Astrocyte (in vitro differentiated cells and primary cell): ENCODE measurements at regions not wholly inside any gene's neighbourhood (a gene's known extent, or its start where the extent isn't known, plus 50 kb on each side); places are given as distances from the start of the nearest gene placed in this dataset.

Experiments
- DNase-seq: peaks from one replicate; pipeline ENCODE4 v3.0.0-alpha.2; 2010; ENCODE audit warnings: low read depth
- FAIRE-seq: peaks from 2 replicates; lab custom pipeline; 2011; peaks lifted over from hg19 to GRCh38; lab: Jason Lieb, UNC
- H2AFZ ChIP-seq: 2 replicates; pipeline ENCODE4 v1.6.0; 2012; ENCODE audit warnings: low read depth, low read length, inconsistent platforms
- H3K27ac ChIP-seq: 2 replicates; pipeline ENCODE4 v1.5.1; 2011; ENCODE audit warnings: low read depth, low read length, inconsistent platforms
- H3K27me3 ChIP-seq: 2 replicates; pipeline ENCODE4 v1.6.0; 2011; ENCODE audit warnings: low read length, inconsistent platforms; ENCODE audit not compliant: insufficient read depth
- H3K36me3 ChIP-seq: 2 replicates; pipeline ENCODE4 v1.5.1; 2011; ENCODE audit warnings: low read length, inconsistent platforms; ENCODE audit not compliant: insufficient read depth
- H3K4me1 ChIP-seq: 2 replicates; pipeline ENCODE4 v1.5.1; 2011; ENCODE audit warnings: low read length, inconsistent platforms; ENCODE audit not compliant: insufficient read depth
- H3K4me2 ChIP-seq: 2 replicates; pipeline ENCODE4 v1.6.0; 2012; ENCODE audit warnings: low read length, inconsistent platforms
- H3K4me3 ChIP-seq: 2 replicates; pipeline ENCODE4 v1.5.1; 2011; ENCODE audit warnings: low read depth, mild to moderate bottlenecking, low read length, inconsistent platforms; ENCODE audit not compliant: insufficient read depth
- H3K79me2 ChIP-seq: 2 replicates; pipeline ENCODE4 v1.6.0; 2012; ENCODE audit warnings: mild to moderate bottlenecking, low read length, inconsistent platforms; ENCODE audit not compliant: insufficient read depth
- H3K9ac ChIP-seq: 2 replicates; pipeline ENCODE4 v1.6.0; 2012; ENCODE audit warnings: mild to moderate bottlenecking, low read length, inconsistent platforms
- H3K9me3 ChIP-seq: 2 replicates; pipeline ENCODE4 v1.5.1; 2012; ENCODE audit warnings: low read depth, mild to moderate bottlenecking, low read length, inconsistent platforms; ENCODE audit not compliant: insufficient read depth
- H4K20me1 ChIP-seq: 2 replicates; pipeline ENCODE4 v1.6.0; 2012; ENCODE audit warnings: low read length, inconsistent platforms; ENCODE audit not compliant: insufficient read depth
- H3K27ac Mint-ChIP-seq: one replicate; pipeline ENCODE4 v1.8.0; 2021; ENCODE audit warnings: mild to moderate bottlenecking, mixed read lengths; ENCODE audit not compliant: unreplicated experiment
- H3K27me3 Mint-ChIP-seq: one replicate; pipeline ENCODE4 v1.8.0; 2021; ENCODE audit warnings: low read depth, mixed read lengths; ENCODE audit not compliant: unreplicated experiment
- H3K36me3 Mint-ChIP-seq: one replicate; pipeline ENCODE4 v1.8.0; 2021; ENCODE audit warnings: low read depth, mixed read lengths; ENCODE audit not compliant: unreplicated experiment
- H3K4me1 Mint-ChIP-seq: one replicate; pipeline ENCODE4 v1.8.0; 2021; ENCODE audit warnings: low read depth, mixed read lengths; ENCODE audit not compliant: unreplicated experiment
- H3K4me3 Mint-ChIP-seq: one replicate; pipeline ENCODE4 v1.8.0; 2021; ENCODE audit warnings: mild to moderate bottlenecking, moderate library complexity, mixed read lengths; ENCODE audit not compliant: unreplicated experiment
- H3K9me3 Mint-ChIP-seq: one replicate; pipeline ENCODE4 v1.8.0; 2021; ENCODE audit warnings: mild to moderate bottlenecking, mixed read lengths; ENCODE audit not compliant: unreplicated experiment
- EZH2 ChIP-seq: IDR thresholded peaks from 2 replicates; pipeline ENCODE4 v1.6.1; 2012; ENCODE audit warnings: mild to moderate bottlenecking, low read length, inconsistent platforms; ENCODE audit not compliant: insufficient read depth
- TF ChIP-seq, protein P1 (sequence below): IDR thresholded peaks from 2 replicates; pipeline ENCODE4 v1.5.1; 2011; ENCODE audit warnings: low read depth, mild to moderate bottlenecking, inconsistent platforms, low read length, moderate library complexity; ENCODE audit not compliant: insufficient read depth

DNA sequence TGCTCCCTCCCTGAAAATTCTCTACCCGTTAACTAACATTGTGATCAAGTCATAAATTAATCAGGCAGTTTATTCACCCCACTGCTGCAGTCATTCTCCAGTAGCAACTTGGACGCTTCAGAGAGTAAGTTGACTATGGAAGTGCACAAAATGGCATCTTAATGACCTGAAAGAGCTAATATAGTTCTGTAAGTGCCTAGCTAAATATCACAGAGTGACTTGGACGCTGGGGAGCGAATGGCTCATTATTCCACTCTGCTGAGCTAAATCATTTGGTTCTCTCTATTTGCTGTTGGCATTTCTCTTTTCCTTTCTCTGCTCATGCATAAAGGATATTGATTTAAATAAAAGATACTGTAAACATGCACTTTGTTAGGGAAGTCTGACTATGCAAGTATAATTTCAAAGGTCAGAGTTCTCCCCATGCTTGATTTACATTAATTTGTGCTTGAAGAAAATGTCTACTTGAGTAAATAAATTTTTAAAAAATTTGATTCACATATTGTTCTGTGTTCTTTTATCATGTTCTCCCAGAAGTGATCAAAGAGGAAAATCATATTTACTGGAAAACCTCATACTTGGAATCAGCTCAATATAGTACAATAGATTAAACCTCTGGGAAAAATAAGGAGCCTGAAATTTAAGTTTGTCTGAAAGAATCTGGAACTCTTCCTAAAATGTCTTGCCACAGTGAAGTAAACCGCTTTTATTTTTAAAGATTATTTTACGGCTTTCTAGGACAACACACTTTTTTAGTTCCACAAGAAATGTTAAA, 169.5 kb upstream of the HAPLN1 start:
- no peak overlapping the region for H3K4me2 ChIP-seq

DNA sequence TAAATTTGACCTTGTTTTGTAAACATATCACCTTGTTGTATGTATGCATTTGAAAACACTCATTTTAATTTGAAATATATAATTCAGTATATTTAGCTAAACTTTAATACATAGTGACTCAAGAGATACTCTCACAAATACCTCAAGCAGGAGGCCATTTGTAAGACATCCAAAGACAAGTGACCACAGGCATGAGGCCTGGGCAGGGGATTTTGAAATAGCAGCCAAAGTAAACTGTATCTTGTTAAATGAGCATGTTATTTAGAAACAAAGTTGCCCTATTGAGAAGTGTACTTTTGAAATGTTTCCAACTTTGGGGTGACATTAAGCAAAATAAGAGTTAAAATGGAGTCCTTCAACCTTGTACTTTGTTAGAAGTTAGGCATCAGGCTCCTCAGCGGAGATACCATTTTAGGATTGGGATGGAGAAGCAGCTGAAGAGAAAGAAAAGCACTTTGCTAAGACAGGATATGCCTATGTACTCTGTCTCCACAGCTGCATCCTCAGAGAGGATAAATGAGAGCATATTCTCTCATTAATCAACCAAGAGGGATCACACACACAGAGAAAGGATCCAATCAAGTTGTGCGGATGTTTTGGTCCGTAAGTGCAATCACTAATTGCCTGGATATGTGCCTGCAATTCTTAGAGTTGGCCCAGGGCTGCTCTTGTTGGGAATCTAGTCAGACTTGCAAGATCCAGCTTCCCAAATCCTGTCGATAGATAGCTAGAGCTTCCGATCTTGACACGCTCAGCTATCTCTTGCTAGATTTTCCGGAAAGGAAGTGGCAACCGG, 157.5 kb upstream of the HAPLN1 start:
- Mint-ChIP-seq H3K27ac (no peak overlapping the region), H3K4me1 (peaks cover 3% of the 10 kb centered on the region), H3K27me3 (no peaks in the 10 kb centered on the region), H3K4me3 (no peak overlapping the region), H3K36me3 (no peaks in the 10 kb centered on the region), H3K9me3 (no peaks in the 10 kb centered on the region)
- Histone ChIP-seq H3K36me3 (no peaks in the 10 kb centered on the region), H3K4me3 (no peak overlapping the region), H3K4me2 (no peak overlapping the region), H3K9me3 (no peaks in the 10 kb centered on the region), H4K20me1 (no peaks in the 10 kb centered on the region), H3K27ac (no peak overlapping the region), H2AFZ (no peak overlapping the region), H3K79me2 (no peaks in the 10 kb centered on the region), H3K4me1 (no peaks in the 10 kb centered on the region), H3K27me3 (no peaks in the 10 kb centered on the region), H3K9ac (no peak overlapping the region)
- FAIRE-seq: peak; percentile 37
- peak; percentile 88 for DNase-seq
- TF ChIP-seq, protein P1, sequence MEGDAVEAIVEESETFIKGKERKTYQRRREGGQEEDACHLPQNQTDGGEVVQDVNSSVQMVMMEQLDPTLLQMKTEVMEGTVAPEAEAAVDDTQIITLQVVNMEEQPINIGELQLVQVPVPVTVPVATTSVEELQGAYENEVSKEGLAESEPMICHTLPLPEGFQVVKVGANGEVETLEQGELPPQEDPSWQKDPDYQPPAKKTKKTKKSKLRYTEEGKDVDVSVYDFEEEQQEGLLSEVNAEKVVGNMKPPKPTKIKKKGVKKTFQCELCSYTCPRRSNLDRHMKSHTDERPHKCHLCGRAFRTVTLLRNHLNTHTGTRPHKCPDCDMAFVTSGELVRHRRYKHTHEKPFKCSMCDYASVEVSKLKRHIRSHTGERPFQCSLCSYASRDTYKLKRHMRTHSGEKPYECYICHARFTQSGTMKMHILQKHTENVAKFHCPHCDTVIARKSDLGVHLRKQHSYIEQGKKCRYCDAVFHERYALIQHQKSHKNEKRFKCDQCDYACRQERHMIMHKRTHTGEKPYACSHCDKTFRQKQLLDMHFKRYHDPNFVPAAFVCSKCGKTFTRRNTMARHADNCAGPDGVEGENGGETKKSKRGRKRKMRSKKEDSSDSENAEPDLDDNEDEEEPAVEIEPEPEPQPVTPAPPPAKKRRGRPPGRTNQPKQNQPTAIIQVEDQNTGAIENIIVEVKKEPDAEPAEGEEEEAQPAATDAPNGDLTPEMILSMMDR: no peak
- no peak for TF ChIP-seq EZH2

More for the DNA sequence above, 169.5 kb upstream of the HAPLN1 start:
- H4K20me1 ChIP-seq: no peaks in the 10 kb centered on the region
- Mint-ChIP-seq H3K27ac (no peak overlapping the region), H3K4me3 (no peak overlapping the region), H3K9me3 (no peaks in the 10 kb centered on the region), H3K4me1 (peaks cover 2% of the 10 kb centered on the region), H3K36me3 (no peaks in the 10 kb centered on the region), H3K27me3 (no peaks in the 10 kb centered on the region)
- no peak overlapping the region for H3K27ac ChIP-seq
- no peak overlapping the region for H3K4me3 ChIP-seq
- no peaks in the 10 kb centered on the region for H3K4me1 ChIP-seq
- no peaks in the 10 kb centered on the region for H3K27me3 ChIP-seq
- TF ChIP-seq EZH2: no peak
- TF ChIP-seq, protein P1: no peak
- H3K79me2 ChIP-seq: no peaks in the 10 kb centered on the region
- DNase-seq (no peak), FAIRE-seq (no peak)
- no peak overlapping the region for H2AFZ ChIP-seq
- no peak overlapping the region for H3K9ac ChIP-seq
- H3K36me3 ChIP-seq: no peaks in the 10 kb centered on the region
- no peaks in the 10 kb centered on the region for H3K9me3 ChIP-seq
